GM12878 (cell line): ENCODE measurements at regions not wholly inside any gene's neighbourhood (a gene's known extent, or its start where the extent isn't known, plus 50 kb on each side); places are given as distances from the start of the nearest gene placed in this dataset.

Experiments used
- CTCF ChIP-seq, 3 experiments: IDR thresholded peaks in 2 of 3; conservative IDR thresholded peaks in 1 of 3; 2 replicates each; pipeline ENCODE4 v1.5.1; 2011; ENCODE audit warnings: low read depth in 3 of 3, low read length in 3 of 3, mild to moderate bottlenecking in 3 of 3, control low read depth in 2 of 3, moderate library complexity in 2 of 3, inconsistent platforms in 1 of 3, mixed read lengths in 1 of 3; ENCODE audit not compliant: control insufficient read depth in 2 of 3, insufficient read depth in 1 of 3; ENCODE audit errors: extremely low read depth in 1 of 3
- ESRRA ChIP-seq: IDR thresholded peaks from 2 replicates; pipeline ENCODE4 v1.6.1; 2012; ENCODE audit warnings: mild to moderate bottlenecking, low read length, improper control_type of control experiment
- ETV6 ChIP-seq, 2 experiments: fragments of 450-650 bp in 1 of 2; IDR thresholded peaks in 1 of 2; conservative IDR thresholded peaks in 1 of 2; 2 replicates each; pipeline ENCODE4 v1.6.1; 2014; ENCODE audit warnings: antibody characterized with exemption in 1 of 2, borderline replicate concordance in 1 of 2, low read depth in 1 of 2, mild to moderate bottlenecking in 1 of 2, moderate library complexity in 1 of 2
- HDAC2 ChIP-seq: fragments of 200-600 bp; sonication (generic); IDR thresholded peaks from 2 replicates; pipeline ENCODE4 v1.6.1; 2017
- MXI1 ChIP-seq: fragments of 150-350 bp; IDR thresholded peaks from 2 replicates; pipeline ENCODE4 v1.6.1; 2011; ENCODE audit warnings: low read depth, mild to moderate bottlenecking, inconsistent platforms, low read length, improper control_type of control experiment
- NBN ChIP-seq: fragments of 450-650 bp; IDR thresholded peaks from 2 replicates; pipeline ENCODE4 v1.6.1; 2016
- NR2C1 ChIP-seq: fragments of 450-650 bp; IDR thresholded peaks from 2 replicates; pipeline ENCODE4 v1.6.1; 2017; ENCODE audit warnings: antibody characterized with exemption, mild to moderate bottlenecking, moderate library complexity
- NRF1 ChIP-seq: conservative IDR thresholded peaks from 2 replicates; pipeline ENCODE4 v1.6.1; 2011; ENCODE audit warnings: mild to moderate bottlenecking, low read depth, low read length, improper control_type of control experiment
- PAX5 ChIP-seq: IDR thresholded peaks from 2 replicates; pipeline ENCODE4 v1.6.1; 2011; ENCODE audit warnings: low read depth, low read length, borderline replicate concordance
- POLR2AphosphoS2 ChIP-seq: IDR thresholded peaks from 2 replicates; pipeline ENCODE4 v1.6.1; 2011; ENCODE audit warnings: low read depth, mild to moderate bottlenecking, low read length, improper control_type of control experiment, moderate library complexity
- RFX5 ChIP-seq: IDR thresholded peaks from 2 replicates; pipeline ENCODE4 v1.6.1; 2011; ENCODE audit warnings: low read depth, low read length, improper control_type of control experiment
- SIX5 ChIP-seq: IDR thresholded peaks from 2 replicates; pipeline ENCODE4 v1.6.1; 2011; ENCODE audit warnings: mild to moderate bottlenecking, low read depth, low read length, moderate library complexity; ENCODE audit not compliant: severe bottlenecking
- ZNF24 ChIP-seq: fragments of 450-650 bp; IDR thresholded peaks from 2 replicates; pipeline ENCODE4 v1.6.1; 2017; ENCODE audit warnings: antibody characterized with exemption, mild to moderate bottlenecking

DNA sequence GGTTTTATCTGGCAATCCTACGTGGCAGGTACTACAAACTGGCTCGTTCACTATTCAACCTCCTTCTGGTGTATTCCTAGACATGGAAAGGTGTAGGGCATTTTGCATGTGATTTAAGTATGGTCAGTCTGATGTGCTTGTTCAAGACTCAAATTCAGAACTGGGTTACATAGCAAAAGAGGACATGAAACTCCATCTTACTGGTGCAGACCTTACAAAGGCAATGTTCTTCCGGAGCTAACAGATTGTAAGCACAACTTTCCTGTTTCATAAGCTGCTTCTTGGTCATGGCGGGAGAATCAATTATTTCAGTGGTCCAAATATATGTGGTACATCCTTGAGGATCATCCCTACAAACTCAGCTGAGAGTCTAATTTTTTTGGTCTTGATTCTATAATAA, 703.4 kb downstream of the EPM2A start:
- no peak for TF ChIP-seq POLR2AphosphoS2
- no peak for TF ChIP-seq NBN
- no peak for TF ChIP-seq NRF1
- TF ChIP-seq MXI1: no peak
- no peak for TF ChIP-seq NR2C1
- no peak for TF ChIP-seq PAX5
- no peak for TF ChIP-seq ETV6 (conservative IDR thresholded peaks at IDR 0.05 in 1 of 2, IDR thresholded peaks at IDR 0.05 in 1 of 2; ENCODE audit: borderline replicate concordance in 1 of 2, low read depth in 1 of 2)
- TF ChIP-seq SIX5: no peak
- TF ChIP-seq CTCF (IDR thresholded peaks at IDR 0.05 in 2 of 3, conservative IDR thresholded peaks at IDR 0.05 in 1 of 3; ENCODE audit: control insufficient read depth in 2 of 3, extremely low read depth in 1 of 3, insufficient read depth in 1 of 3, low read depth in 3 of 3, low read length in 3 of 3): no peak
- TF ChIP-seq HDAC2: no peak
- no peak for TF ChIP-seq RFX5
- TF ChIP-seq ESRRA: no peak
- TF ChIP-seq ZNF24: no peak
